Inflammatory macrophage (primary cell): ENCODE measurements at regions not wholly inside any gene's neighbourhood (a gene's known extent, or its start where the extent isn't known, plus 50 kb on each side); places are given as distances from the start of the nearest gene placed in this dataset.

Experiments used
- DNase-seq, 2 donors: peaks; one replicate each; pipeline ENCODE4 v3.0.0-alpha.2; 2020 to 2022

DNA sequence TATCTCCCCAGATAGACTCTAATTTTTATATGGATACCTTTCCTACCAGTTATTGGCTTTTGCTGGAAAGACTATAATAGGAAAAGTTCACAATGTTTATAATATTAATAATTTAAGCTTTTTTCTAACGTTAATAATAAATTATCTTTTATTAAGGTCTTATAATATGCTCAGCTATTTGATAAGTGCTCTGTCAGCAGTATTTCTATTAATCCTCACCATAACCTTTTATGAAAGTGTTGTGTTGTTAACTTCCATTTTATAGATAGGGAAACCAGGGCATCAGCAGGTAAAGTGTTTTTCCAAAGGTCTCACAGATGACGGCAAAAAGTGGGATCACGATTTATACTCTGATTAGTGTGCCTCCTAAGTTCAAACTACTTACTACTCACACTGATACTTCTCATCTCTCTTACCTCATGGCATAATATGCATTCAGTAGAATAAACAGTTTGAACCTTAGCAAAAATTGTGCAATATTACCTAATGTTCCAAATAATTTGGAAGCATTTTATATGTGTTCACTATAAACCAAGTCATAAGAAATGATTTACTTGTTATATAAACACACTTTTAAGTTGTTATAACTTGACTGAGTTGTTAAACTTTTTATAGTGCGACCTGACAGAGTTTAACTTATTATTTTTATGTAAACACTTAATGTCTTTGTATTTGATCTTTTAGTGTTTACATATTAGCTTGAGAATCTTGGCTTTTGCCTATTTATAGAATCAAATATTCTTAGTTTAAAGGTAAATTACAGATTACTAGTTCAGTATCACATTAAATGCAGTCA is 274.9 kb upstream of the DCBLD2 start:
- DNase-seq = no peak

DNA sequence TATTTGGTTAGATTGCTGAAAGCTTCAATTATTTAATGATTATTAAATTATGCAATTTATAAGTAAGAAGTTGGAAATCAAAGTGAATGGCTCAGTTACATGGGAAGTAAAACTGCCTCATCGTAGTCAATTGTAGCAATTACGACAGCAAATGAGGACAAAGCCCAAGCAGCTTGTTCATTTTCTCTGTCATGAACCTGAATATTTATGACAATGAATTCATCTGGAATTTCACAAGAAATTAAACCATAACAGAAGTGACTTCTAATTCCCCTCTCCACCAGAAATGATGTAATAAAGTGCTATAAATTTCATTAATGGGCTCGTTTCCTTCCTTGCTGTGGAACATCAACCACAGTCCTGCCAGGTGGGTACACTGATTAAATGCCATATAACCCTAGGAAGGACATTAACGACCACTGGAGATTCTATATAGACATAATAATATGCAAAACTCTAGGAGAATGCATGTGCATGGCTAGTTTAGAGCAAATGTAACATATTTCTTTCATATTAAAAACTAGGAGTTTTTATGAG is 273.8 kb upstream of the DCBLD2 start:
- no peak for DNase-seq

DNA sequence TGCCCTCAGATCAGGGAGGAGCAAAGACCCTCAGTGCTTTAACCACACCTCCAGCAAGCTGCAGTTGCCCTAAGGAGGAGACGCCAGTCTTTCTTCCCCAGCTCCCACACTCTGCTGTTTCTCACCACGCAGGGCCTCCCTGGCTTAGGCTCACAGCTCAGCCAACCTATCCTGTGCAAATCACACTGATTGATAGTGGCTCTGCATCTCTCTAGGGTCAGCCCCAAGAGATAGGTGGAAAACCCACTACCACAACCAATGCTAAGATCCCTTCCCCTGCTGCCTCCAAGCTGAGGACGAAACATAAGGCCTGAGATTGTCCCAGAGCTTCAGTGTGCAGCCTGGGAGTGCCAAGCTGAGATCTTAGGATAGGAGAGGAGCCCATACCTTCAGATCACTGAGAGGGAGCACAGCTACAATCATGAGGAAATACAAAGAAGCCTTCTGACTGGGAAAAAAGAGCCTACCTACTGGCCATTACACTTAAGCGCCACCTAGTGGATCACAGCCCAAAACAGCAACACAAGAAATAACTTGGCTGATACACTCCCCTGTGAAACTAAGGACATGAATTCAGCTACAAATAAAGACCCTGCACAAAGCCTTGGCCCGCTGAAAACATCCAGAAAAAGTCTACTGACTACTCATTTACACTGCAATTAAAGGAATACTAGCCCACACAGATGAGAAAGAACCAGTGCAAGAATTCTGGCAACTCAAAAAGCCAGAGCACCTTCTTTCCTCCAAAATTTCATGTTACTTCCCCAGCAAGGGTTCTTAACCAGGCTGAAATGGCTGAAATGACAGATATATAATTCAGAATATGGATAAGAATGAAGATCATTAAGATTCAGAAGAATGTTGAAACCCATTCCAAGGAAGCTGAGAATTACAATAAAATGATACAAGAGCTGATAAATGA is 271.5 kb upstream of the DCBLD2 start:
- DNase-seq = peak; percentile 45 to 55

DNA sequence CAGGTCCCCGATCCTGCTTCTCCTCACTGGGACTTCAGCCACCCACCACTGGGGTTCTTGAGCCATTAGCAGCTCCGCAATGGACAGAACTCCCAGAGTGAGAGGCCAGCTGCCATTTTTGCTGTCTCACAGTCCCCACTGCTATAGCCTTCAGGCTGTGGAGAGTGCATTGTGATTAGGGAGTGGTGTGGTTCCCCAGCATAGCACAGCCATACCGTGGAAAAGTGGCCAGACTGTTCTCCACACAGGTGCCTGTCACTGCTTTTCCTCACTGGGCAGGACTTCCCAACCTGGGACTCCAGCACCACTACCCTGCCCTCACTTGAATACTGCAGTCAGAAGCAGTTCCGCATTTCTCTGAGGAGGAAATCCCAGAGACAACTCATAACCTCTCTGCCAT is 270.3 kb upstream of the DCBLD2 start:
- no peak for DNase-seq

DNA sequence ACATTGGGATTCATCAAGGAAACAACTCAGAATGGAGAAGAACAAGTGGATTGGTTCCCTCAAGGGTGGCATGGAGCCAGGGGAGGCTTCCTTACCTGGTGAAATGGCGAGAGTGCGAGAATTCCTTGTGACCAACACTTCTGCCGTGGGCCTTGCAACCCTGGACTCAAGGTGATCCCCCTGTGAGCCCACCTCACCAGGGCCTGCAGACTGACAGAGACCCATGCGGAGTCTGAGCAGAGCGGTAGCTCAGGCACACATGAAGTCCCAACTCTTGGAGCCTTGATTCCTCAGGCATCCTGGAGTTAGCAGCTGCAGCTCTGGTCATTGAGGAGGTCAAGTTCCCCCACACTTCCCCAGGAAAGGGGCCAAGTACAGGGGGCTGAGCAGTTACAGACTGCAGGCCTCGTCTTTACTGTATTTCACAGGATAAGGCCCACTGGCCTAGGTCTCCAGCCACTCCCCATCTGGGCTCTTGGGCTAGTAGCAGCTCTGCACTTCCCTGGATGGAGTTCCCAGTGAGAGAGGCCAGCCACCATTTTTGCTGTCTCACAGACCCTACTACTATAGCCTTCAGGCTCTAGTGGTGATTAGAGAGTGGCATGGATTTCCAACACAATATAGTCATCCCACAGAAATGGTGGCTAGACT is 269.5 kb upstream of the DCBLD2 start:
- DNase-seq = no peak

DNA sequence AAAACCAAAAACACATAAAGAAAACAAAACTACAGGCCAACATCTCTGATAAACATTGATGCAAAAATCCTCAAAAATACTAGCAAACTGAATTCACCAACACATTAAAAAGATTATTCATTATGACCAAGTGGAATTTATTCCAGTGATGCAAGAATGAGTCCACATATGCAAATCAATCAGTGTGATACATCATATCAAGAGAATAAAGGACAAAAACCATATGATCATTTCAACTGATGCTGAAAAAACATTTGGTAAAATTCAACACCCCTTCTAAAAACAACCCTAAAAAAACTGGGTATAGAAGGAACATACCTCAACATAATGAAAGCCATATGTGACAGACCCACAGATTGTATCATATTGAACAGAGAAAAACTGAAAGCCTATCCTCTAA is 265.6 kb upstream of the DCBLD2 start:
- no peak for DNase-seq

DNA sequence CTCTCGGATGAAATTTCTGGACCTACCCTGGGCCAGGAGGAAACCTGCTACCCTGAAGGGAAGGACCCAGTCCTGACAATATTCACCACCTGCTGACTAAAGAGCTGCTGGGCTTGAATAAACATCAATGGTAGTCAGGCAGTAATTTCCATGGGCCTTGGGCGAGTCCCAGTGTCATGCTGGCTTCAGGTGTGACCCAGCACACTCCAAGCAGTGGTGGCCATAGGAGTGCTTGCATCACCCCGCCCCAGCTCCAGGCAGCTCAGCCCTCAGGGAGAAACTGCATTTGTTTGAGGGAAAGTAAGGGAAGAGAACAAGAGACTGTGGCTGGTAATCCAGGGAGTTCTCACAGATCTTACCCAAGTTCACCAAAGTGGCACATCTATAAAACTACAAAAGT is 261.8 kb upstream of the DCBLD2 start:
- no peak for DNase-seq

DNA sequence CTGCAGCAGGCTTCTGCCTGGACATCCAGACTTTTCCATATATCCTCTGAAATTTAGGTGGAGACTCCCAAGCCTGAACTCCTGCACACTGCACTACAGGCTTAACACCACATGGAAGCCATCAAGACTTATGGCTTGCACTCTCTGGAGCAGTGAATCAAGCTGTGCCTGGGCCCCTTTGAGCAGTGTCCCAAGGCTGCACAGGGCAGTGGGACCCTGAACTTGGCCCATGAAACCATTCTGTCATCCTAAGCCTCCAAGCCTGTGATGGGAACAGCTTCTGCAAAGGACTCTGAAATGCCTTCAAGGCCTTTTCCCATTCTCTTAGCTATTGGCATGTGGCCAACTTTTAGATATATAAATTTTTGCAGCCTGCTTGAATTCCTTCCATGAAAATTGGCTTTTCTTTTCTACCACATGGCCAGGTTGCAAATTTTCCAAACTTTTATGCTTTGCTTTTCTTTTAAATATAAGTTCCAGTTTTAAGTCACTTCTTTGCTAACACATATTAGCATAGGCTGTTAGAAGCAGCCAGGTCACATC is 257.8 kb upstream of the DCBLD2 start:
- no peak for DNase-seq

DNA sequence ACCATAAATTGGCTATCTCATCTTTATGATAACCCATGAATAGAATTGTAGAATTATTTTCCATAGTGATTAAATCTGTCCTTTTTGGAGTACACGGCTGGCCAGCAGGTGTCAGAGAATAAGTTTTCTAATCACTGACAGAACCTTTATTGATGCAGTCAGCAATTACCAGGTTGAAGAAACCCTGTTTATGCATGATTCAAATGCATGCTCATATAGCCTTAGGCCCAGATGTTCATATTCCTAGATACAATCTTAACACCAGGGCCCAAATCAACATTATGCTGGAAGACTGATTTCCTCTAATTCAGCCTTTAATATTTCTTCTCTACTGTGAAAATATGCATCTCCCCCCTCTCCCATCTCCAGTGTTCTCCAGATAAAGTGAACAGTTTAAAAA is 243.5 kb upstream of the DCBLD2 start:
- no peak for DNase-seq

DNA sequence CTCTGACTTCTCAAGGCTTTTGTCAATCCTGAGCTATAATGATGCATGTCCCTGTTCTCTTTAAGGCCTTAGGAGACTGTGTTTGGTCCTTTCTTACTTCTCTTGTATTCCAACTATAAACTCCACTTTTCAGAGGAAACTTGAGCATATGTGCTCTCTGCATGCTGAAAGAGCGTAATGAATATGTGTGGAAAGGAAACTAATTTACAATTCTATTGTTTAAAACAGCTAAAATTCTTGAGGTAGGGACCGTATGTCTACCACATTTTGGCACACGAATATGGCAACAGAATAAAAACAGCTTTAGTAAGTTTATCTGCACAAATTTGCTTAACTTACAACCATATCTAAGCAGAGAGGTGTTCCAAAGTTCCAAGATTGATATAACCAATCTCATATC is 242.0 kb upstream of the DCBLD2 start:
- no peak for DNase-seq

DNA sequence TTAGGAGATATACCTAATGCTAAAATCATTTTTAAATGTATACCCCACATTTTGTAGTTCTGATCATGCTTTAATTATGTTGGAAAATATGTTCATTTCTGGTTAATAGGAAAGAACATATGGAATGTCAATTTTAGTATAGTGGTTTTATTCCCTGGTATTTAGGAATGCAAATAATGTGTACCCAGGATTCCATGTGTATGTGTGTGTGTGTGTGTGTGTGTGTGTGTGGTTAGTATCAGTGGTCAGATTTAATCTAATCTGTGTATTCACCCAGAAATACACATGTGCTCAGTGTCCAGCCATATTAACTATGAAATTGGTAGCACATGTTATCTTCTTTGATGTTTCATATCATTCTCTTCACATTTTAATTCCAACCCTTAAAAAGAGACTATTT is 233.5 kb upstream of the DCBLD2 start:
- no peak for DNase-seq

DNA sequence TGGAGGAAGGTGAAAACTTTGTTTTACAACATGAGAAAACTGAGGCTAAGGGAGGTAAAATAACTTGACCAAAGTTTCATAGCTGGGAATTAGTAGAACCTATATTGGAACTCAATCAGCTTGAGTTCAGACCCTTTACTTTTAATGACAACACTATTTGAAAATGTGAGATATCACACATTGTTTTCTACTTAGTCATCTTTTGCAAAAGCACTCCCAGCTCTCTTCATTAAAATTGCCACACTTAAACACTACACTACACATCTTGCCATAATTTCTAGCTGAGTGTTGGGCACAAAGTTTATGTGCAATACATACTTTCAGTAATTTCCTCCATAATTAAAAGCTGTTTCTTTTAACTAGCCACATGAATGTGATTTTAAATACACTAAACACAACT is 230.4 kb upstream of the DCBLD2 start:
- DNase-seq = no peak

DNA sequence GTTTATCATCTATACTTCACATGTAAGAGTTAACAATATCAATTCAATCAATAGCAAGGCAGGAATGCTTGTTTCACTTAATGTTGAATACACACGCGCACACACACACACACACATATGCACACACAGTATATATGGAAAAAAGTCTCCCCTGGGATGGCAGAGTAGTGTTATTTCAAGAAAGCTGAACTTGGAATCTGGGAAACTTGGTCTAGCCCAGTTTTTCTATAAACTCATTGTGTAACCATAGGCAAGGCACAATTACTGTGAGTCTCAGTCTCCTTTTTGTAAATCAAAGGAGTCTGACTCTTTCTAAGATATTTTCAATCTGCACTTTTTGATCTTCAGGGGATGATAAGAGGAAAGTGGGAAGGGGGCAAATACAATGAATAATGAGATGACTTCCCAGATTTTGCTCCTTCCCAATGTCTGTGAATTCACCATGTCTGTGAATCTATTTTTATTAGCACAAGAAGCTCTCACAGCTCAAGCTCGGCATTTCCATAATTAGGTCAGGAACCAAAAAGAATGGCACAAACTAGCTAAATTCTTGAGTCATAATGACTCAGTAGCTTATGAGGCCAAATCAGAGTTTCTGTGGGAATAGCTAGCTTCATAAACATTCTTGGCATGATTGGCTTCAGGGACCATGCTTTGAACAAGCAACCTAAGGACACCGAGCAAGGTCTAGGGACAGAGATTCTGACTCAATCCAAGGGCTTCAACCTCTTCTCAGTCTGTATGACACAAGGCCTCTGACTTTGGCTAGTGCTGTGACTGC is 227.4 kb upstream of the DCBLD2 start:
- DNase-seq = no peak

DNA sequence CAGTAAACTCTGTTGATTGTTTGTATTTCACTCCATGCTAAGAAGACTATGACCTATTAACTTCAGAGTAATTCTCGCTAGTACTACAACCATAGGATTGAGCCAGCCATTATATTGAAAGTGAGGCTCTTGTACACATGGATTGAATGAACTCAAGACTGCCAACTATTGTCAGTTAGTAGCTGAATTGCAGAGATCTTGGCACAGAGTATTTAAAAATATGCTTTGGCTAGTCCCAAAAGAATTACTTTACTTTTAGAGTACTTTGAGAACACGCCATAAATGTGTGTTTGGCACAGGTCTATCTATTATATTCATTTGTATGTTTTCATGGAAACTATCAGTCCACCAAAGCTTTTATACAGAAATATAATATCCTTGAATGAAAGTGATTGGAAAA is 226.7 kb upstream of the DCBLD2 start:
- DNase-seq = no peak

DNA sequence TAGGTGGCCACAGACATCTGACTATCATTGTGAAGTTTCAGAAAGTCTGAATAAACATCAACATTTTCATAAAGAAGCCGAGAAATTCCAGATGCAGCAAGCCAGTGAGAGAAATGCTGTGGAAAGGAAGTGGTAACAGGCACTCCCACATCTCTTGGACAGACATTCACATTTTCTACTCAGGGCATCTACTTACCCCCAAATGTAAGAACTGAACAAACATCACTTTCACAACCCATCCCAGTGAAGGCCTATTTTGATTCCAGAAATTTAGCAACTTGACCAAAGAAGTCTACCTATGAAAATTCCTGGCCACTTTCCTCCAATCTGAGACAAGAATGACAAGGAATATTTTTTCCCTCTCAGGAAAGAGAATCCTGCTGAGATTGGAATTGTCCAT is 224.8 kb upstream of the DCBLD2 start:
- DNase-seq = no peak

DNA sequence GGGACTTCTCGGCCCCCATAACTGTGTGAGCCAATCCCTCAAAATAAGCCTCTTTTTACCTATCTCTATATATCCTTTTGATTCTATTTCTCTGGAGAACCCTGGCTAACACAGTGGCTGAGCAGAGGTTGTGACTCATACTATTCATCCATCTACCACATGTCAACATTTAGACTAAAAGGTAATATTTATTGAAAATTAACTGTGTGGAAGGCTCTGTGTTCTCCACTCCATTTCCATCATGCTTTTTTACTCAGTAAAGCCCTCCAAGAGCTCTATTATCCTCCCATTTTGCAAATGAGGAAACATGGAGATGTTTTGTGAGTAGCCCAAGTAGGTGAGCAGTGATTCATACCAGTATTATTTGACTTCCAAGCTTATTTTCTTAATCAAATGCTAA is 217.9 kb upstream of the DCBLD2 start:
- no peak for DNase-seq

DNA sequence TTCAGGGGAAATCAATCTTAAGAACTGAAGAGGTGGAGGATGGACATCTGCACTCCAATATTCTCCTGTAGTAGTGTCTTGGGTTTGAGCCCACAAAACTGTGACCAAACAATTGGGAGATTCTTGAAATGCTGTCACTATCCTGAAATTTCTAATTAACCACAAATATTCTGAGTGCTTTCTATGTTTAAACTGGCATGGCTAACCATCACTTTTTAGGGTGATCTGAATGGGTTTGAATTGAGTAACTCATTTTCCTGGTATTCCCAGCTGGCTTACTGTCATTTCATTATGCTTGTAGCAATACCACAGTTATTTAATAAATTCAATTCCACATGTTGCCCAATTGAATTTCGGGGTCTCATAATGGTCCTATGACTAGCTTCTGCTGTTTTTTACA is 216.9 kb upstream of the DCBLD2 start:
- DNase-seq = no peak

DNA sequence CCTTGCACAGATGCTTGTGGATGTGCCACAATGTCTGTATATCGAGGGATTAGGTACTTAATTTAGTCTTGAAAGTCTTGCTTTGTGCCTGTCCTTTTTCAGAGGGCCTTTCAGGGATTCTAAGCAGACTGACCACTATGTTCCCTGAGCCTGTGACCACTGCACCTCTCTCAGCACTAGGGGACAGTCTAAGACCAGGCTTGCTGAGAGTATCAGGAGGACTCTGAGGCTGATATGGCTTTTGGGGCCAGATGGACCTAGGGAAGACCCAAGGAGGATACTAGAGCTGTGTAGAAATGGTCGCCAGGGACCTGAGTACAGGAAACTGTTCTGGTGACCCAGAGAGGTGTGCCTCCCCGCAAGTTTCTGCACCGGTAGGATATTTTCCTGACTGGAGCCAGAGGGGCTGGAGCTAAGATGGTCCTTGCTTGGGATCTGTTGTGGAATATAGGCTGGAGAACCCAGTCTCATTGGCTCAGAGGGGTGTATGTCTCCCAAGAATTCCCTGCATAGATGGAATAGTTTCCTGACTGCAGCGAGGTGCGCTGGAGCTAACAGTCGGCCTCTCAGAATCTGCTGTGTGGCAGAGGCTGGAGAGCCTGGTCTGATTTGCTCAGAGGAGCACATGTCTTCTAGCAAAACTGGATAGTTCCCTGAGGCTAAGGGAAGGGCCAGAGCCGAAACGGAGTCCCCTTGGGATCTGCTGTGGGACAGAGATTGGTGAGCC is 213.2 kb upstream of the DCBLD2 start:
- no peak for DNase-seq

DNA sequence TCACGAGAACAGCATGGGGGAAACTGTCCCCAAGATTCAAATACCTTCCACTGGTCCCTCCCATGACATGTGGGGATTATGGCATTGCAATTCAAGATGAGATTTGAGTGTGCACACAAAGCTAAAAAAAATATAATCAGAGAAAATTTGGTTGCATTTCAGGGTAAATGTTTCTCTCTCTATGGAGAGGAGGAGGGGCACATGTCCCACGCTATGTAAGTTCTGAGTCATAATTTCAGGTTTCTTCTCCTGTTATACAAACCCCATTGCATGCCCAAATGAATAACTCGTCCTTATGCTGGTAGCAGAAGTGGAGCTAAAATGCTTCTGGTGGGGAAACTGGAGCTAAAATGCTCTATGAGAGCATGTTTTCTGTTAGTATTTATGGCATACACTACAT is 209.7 kb upstream of the DCBLD2 start:
- no peak for DNase-seq

DNA sequence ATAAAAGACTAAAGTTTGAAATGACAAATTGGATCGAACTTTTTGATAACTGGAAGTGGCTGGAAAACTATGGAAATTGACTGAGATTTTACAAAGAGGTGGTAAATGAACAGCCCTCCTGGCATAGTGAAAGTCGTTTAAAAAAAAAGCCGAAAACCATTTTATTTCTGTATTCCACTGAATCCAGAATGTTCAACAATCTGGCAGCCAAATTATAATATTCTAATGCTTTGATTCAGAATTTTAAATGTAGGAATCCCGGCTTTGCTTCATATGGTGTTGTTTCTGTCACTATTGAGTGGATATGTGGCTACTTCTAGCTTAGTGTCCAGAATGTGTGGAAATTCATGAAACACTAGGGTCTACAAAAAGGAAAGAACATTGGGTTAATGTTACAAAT is 208.9 kb upstream of the DCBLD2 start:
- no peak for DNase-seq

DNA sequence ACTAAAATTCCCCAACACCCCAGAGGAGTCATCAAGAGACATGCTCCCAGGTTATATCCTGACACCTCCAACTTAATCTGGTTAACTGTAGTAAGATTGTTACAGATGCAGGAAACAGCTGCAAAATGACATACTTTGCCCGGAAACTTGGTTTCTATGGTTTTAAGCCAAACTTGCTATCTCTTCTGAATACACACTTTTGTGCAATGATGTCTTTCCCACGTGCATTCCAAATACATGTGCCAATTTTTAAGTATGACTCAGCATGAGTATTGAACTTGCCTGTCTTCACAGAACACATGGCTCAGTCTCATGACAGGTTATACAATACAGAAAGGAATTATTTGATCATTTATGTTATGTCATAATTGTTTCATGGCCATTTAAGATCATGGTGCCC is 207.0 kb upstream of the DCBLD2 start:
- no peak for DNase-seq
